HepG2 (cell line): ENCODE measurements at regions not wholly inside any gene's neighbourhood (a gene's known extent, or its start where the extent isn't known, plus 50 kb on each side); places are given as distances from the start of the nearest gene placed in this dataset.

Source experiments
- AGO2 ChIP-seq: fragments of 200-400 bp; formaldehyde crosslinking; optimal IDR thresholded peaks from 2 replicates; pipeline ENCODE3; 2017; ENCODE audit warnings: mild to moderate bottlenecking, low read depth, low read length, moderate library complexity
- ATF7-NPFF ChIP-seq: sonication (generic); formaldehyde crosslinking; IDR thresholded peaks from 2 replicates; pipeline ENCODE4 v1.8.1; 2023; ENCODE audit warnings: mild to moderate bottlenecking, low read depth, missing genetic modification reagents, moderate library complexity
- DNMT1 ChIP-seq: sonication (generic); formaldehyde crosslinking; IDR thresholded peaks from 2 replicates; pipeline ENCODE4 v1.5.1; 2020; ENCODE audit warnings: mild to moderate bottlenecking, missing genetic modification reagents
- DR1 ChIP-seq: sonication (generic); formaldehyde crosslinking; IDR thresholded peaks from 2 replicates; pipeline ENCODE4 v1.8.0; 2021; ENCODE audit warnings: mild to moderate bottlenecking, missing genetic modification reagents, inconsistent platforms
- DRAP1 ChIP-seq: IDR thresholded peaks from 2 replicates; pipeline ENCODE4 v1.6.1; 2016; ENCODE audit warnings: missing genetic modification reagents, missing compliant biosample characterization
- FOXA1 ChIP-seq, 2 experiments: fragments of 450-650 bp in 1 of 2; sonication (generic) in 1 of 2; formaldehyde crosslinking in 1 of 2; IDR thresholded peaks; 2 replicates each; pipeline versions ENCODE4 v1.4.0 to v1.6.1; 2016 to 2020; ENCODE audit warnings: missing genetic modification reagents in 1 of 2
- FOXO1 ChIP-seq: sonication (generic); formaldehyde crosslinking; IDR thresholded peaks from 2 replicates; pipeline ENCODE4 v1.4.0; 2020; ENCODE audit warnings: missing genetic modification reagents
- NR0B2 ChIP-seq: sonication (generic); formaldehyde crosslinking; IDR thresholded peaks from 2 replicates; pipeline ENCODE4 v1.4.0; 2020; ENCODE audit warnings: mild to moderate bottlenecking, missing genetic modification reagents
- PHF20 ChIP-seq: sonication (generic); formaldehyde crosslinking; IDR thresholded peaks from 2 replicates; pipeline ENCODE4 v1.5.0; 2020; ENCODE audit warnings: mild to moderate bottlenecking, missing genetic modification reagents
- SOX6 ChIP-seq, 2 experiments: fragments of 450-650 bp in 1 of 2; sonication (generic) in 1 of 2; formaldehyde crosslinking in 1 of 2; IDR thresholded peaks; 2 replicates each; pipeline versions ENCODE4 v1.4.0 to v1.6.1; 2017 to 2020; ENCODE audit warnings: antibody characterized with exemption in 1 of 2, mild to moderate bottlenecking in 1 of 2, missing genetic modification reagents in 1 of 2
- TMF1 ChIP-seq: sonication (generic); formaldehyde crosslinking; IDR thresholded peaks from 2 replicates; pipeline ENCODE4 v1.8.1; 2022; ENCODE audit warnings: low read depth, missing genetic modification reagents
- XBP1 ChIP-seq: sonication (generic); formaldehyde crosslinking; IDR thresholded peaks from 2 replicates; pipeline ENCODE4 v1.5.0; 2020; ENCODE audit warnings: missing genetic modification reagents
- ZFAT ChIP-seq: sonication (generic); formaldehyde crosslinking; conservative IDR thresholded peaks from 2 replicates; pipeline ENCODE4 v1.8.1; 2023; ENCODE audit warnings: missing genetic modification reagents, inconsistent platforms
- ZFP1 ChIP-seq: IDR thresholded peaks from 2 replicates; pipeline ENCODE4 v1.6.1; 2016
- ZFP90 ChIP-seq: sonication (generic); formaldehyde crosslinking; IDR thresholded peaks from 2 replicates; pipeline ENCODE4 v1.8.0; 2022; ENCODE audit warnings: missing genetic modification reagents, mild to moderate bottlenecking, inconsistent platforms, borderline replicate concordance
- ZKSCAN8 ChIP-seq: IDR thresholded peaks from 2 replicates; pipeline ENCODE4 v1.6.1; 2016; ENCODE audit warnings: borderline replicate concordance, missing genetic modification reagents, missing compliant biosample characterization
- ZMYM4 ChIP-seq: sonication (generic); formaldehyde crosslinking; IDR thresholded peaks from 2 replicates; pipeline ENCODE4 v1.8.1; 2023; ENCODE audit warnings: mild to moderate bottlenecking, missing genetic modification reagents
- ZNF264 ChIP-seq: sonication (generic); formaldehyde crosslinking; IDR thresholded peaks from 2 replicates; pipeline ENCODE4 v1.4.0; 2020; ENCODE audit warnings: missing genetic modification reagents
- ZNF337 ChIP-seq: sonication (generic); formaldehyde crosslinking; IDR thresholded peaks from 2 replicates; pipeline ENCODE4 v1.5.1; 2020; ENCODE audit warnings: missing genetic modification reagents, low read depth, mild to moderate bottlenecking, borderline replicate concordance
- ZNF646 ChIP-seq: sonication (generic); formaldehyde crosslinking; IDR thresholded peaks from 2 replicates; pipeline ENCODE4 v1.9.0; 2021; ENCODE audit warnings: mild to moderate bottlenecking, missing genetic modification reagents
- ZNF780A ChIP-seq: sonication (generic); formaldehyde crosslinking; IDR thresholded peaks from 2 replicates; pipeline ENCODE4 v1.8.0; 2022; ENCODE audit warnings: mild to moderate bottlenecking, missing genetic modification reagents, moderate library complexity
- ZNF850 ChIP-seq: sonication (generic); formaldehyde crosslinking; conservative IDR thresholded peaks from 2 replicates; pipeline ENCODE4 v1.9.0; 2021; ENCODE audit warnings: mild to moderate bottlenecking, missing genetic modification reagents
- ZSCAN25 ChIP-seq: sonication (generic); formaldehyde crosslinking; IDR thresholded peaks from 2 replicates; pipeline ENCODE4 v1.8.0; 2022; ENCODE audit warnings: mild to moderate bottlenecking, missing genetic modification reagents

GRCh38 chr2:216571909-216572513 lies 61.2 kb upstream of the IGFBP2 start (continued):
- TF ChIP-seq ZKSCAN8 = no peak
- TF ChIP-seq PHF20 = no peak
- 0 out of 2 replicates have a peak, but pooled peaks have one; percentile 10 for TF ChIP-seq ZSCAN25 (CRISPR knock-in tag)
- TF ChIP-seq DNMT1 (CRISPR knock-in tag) = no peak
- no peak for TF ChIP-seq TMF1 (CRISPR knock-in tag)
- TF ChIP-seq ZMYM4 (CRISPR knock-in tag) = peak; percentile 6
- no peak for TF ChIP-seq DR1 (CRISPR knock-in tag)
- TF ChIP-seq ZNF780A (CRISPR knock-in tag) = no peak
- no peak for TF ChIP-seq DRAP1 (CRISPR knock-in tag)
- TF ChIP-seq ZNF850 (CRISPR knock-in tag) = no peak
- TF ChIP-seq AGO2 = no peak
- TF ChIP-seq ZNF337 = no peak
- no peak for TF ChIP-seq ZFAT (CRISPR knock-in tag)
- TF ChIP-seq SOX6 (IDR thresholded peaks at IDR 0.05) = no peak
- TF ChIP-seq SOX6 (CRISPR knock-in tag; IDR thresholded peaks at IDR 0.05) = peak; percentile 68; the same call in 1 of the 2 replicates
- TF ChIP-seq FOXO1 (CRISPR knock-in tag) = no peak
- 0 out of 2 replicates have a peak, but pooled peaks have one; percentile 2 for TF ChIP-seq ZNF264 (CRISPR knock-in tag)
- TF ChIP-seq NR0B2 (CRISPR knock-in tag) = no peak
- TF ChIP-seq FOXA1 (IDR thresholded peaks at IDR 0.05) = no peak; the same call in 1 of the 2 replicates
- peak; percentile 70 for TF ChIP-seq FOXA1 (CRISPR knock-in tag; IDR thresholded peaks at IDR 0.05)
- no peak for TF ChIP-seq ZNF646 (CRISPR knock-in tag)
- no peak for TF ChIP-seq ZFP90
- no peak for TF ChIP-seq XBP1 (CRISPR knock-in tag)
- no peak for TF ChIP-seq ZFP1 (CRISPR knock-in tag)
- no peak for TF ChIP-seq ATF7-NPFF
